Tibial nerve (tissue), 4 donors: ENCODE measurements at regions not wholly inside any gene's neighbourhood (a gene's known extent, or its start where the extent isn't known, plus 50 kb on each side); places are given as distances from the start of the nearest gene placed in this dataset.

Experiments used
- EP300 ChIP-seq, 2 donors: sonication (generic); formaldehyde crosslinking; IDR thresholded peaks; one replicate each; pipeline ENCODE4 v1.6.1; 2017; ENCODE audit warnings: antibody characterized with exemption in 2 of 2, mild to moderate bottlenecking in 1 of 2
- POLR2A ChIP-seq, 2 donors: fragments of 450-650 bp; IDR thresholded peaks; one replicate each; pipeline ENCODE4 v1.6.1; 2017; ENCODE audit warnings: antibody characterized with exemption in 2 of 2, mild to moderate bottlenecking in 2 of 2, moderate library complexity in 2 of 2
- TF ChIP-seq, protein P1 (sequence below), 5 experiments: fragments of 200-600 bp in 3 of 5; fragments of 450-650 bp in 2 of 5; sonication (generic) in 3 of 5; IDR thresholded peaks; one replicate each; pipeline ENCODE4 v1.5.1; 2016 to 2019; ENCODE audit warnings: antibody characterized with exemption in 5 of 5, mild to moderate bottlenecking in 3 of 5, moderate library complexity in 2 of 5

DNA sequence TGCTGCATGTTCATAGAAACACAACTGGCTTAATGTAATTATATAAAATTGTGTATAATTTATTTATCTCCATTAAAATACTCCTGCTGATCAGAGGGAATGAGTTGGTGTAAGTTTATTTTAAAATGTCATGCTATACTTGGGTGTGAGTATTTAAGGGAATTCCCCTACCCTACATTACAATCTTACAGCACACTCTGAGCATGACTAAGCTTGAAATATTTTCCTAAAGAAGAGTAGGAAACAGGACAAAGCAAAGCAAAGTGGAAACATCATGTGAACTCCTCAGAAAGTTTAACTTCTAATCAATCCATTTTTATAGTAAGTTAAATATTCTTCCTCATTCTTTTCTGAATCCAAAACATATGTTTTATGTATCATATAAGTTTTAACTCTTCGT, 1271.3 kb downstream of the EFNA5 start:
- TF ChIP-seq, protein P1, sequence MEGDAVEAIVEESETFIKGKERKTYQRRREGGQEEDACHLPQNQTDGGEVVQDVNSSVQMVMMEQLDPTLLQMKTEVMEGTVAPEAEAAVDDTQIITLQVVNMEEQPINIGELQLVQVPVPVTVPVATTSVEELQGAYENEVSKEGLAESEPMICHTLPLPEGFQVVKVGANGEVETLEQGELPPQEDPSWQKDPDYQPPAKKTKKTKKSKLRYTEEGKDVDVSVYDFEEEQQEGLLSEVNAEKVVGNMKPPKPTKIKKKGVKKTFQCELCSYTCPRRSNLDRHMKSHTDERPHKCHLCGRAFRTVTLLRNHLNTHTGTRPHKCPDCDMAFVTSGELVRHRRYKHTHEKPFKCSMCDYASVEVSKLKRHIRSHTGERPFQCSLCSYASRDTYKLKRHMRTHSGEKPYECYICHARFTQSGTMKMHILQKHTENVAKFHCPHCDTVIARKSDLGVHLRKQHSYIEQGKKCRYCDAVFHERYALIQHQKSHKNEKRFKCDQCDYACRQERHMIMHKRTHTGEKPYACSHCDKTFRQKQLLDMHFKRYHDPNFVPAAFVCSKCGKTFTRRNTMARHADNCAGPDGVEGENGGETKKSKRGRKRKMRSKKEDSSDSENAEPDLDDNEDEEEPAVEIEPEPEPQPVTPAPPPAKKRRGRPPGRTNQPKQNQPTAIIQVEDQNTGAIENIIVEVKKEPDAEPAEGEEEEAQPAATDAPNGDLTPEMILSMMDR (IDR thresholded peaks at IDR 0.05): no peak
- TF ChIP-seq EP300 (IDR thresholded peaks at IDR 0.05): no peak
- TF ChIP-seq POLR2A (IDR thresholded peaks at IDR 0.05): no peak
